ENCODE measurements at regions not wholly inside any gene's neighbourhood (a gene's known extent, or its start where the extent isn't known, plus 50 kb on each side); places are given as distances from the start of the nearest gene placed in this dataset.

DNA sequence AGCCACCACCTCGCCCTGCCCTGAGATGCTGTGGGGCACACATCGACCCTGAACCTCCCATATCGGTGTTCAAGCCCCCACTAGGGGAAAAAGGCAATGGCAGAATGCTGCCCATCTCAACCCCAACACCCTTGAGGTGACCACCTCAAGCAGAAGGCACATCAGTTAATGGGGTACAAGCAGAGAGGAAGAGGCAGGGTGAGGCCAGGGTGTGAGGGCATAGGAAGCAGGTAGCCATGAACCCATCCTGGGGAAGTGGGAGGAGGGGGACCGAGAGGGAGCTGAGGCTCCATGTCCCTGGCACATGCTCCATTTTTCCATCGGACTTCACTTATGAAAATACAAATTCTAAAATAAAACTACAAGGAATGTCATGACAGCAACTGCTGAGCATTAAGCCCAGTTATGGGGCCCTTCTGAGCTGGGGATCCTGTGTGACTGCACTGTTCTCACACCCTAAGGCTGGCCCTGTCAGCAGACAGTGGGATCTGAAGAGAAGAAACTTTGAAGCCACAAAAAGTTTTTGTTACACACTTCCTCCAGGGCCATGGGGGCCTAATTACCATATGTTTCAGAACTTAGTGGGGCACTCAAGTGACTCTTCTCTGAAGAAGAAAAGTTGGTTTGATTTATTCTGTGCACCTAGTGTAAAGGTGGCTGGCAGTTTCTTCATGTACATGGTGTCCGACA lies 68.2 kb upstream of the FAM241A start:
- no peaks in the 10 kb centered on the region for H3K27me3 ChIP-seq (ENCODE audit: insufficient read depth, low read depth, severe bottlenecking)
- no peak for DNase-seq
- TF ChIP-seq, protein P1, sequence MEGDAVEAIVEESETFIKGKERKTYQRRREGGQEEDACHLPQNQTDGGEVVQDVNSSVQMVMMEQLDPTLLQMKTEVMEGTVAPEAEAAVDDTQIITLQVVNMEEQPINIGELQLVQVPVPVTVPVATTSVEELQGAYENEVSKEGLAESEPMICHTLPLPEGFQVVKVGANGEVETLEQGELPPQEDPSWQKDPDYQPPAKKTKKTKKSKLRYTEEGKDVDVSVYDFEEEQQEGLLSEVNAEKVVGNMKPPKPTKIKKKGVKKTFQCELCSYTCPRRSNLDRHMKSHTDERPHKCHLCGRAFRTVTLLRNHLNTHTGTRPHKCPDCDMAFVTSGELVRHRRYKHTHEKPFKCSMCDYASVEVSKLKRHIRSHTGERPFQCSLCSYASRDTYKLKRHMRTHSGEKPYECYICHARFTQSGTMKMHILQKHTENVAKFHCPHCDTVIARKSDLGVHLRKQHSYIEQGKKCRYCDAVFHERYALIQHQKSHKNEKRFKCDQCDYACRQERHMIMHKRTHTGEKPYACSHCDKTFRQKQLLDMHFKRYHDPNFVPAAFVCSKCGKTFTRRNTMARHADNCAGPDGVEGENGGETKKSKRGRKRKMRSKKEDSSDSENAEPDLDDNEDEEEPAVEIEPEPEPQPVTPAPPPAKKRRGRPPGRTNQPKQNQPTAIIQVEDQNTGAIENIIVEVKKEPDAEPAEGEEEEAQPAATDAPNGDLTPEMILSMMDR (IDR thresholded peaks at IDR 0.05; ENCODE audit: low read depth, low read length), result no peak
- H3K9me3 ChIP-seq (ENCODE audit: severe bottlenecking), result no peaks in the 10 kb centered on the region
- H3K27ac ChIP-seq, result no peak overlapping the region
- H3K36me3 ChIP-seq, result no peaks in the 10 kb centered on the region
- no peak overlapping the region for H3K4me3 ChIP-seq (ENCODE audit: low read depth, low read length)

DNA sequence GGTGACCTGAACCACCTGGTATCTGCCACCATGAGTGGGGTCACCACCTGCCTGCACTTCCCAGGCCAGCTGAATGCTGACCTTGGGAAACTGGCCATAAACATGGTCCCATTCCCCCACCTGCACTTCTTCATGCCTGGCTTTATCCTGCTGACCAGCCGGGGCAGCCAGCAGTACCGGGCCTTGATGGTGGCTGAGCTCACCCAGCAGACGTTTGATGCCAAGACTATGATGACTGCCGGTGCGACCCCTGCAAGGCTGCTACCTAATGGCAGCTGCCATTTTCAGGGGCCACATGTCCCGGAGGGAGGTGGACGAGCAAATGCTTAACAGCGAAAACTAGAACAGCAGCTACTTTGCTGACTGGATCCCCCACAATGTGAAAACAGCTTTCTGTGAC lies 67.5 kb upstream of the FAM241A start:
- Histone ChIP-seq H3K36me3 (no peaks in the 10 kb centered on the region), H3K27me3 (ENCODE audit: insufficient read depth, low read depth, severe bottlenecking) (no peaks in the 10 kb centered on the region), H3K4me3 (ENCODE audit: low read depth, low read length) (no peak overlapping the region), H3K27ac (no peak overlapping the region), H3K9me3 (ENCODE audit: severe bottlenecking) (no peaks in the 10 kb centered on the region)
- no peak for DNase-seq
- TF ChIP-seq, protein P1 (IDR thresholded peaks at IDR 0.05; ENCODE audit: low read depth, low read length), result no peak

DNA sequence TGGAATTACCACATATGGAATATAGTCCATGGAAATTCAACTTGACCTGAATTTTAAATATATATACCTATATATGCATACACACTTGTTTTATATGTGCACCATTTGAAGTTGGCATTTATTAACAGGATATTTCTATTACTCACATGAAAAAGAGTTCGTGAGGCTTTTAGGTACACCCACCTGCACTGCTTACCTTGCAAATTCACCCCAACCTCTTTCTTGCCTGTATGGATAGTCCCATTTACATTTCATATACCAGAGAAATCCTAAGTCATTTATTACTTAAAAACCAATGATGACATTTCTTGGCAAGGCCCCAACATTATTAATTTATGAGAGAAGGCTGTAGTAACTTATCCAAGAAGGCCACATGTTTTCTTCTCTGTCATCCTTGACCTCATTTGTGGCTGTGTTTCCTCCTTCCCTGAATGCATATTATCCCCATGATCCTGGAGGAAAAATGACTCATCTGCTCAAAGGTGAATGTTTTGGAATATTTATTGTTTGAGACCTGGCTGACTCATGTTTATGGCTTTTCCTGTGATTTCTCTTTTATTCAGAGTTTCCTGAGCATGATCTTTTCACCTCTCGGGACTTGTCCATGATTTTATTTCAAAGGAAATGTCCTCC lies 62.2 kb upstream of the FAM241A start:
- H3K4me3 ChIP-seq (ENCODE audit: low read depth, low read length), result no peak overlapping the region
- H3K9me3 ChIP-seq (ENCODE audit: severe bottlenecking), result no peaks in the 10 kb centered on the region
- no peaks in the 10 kb centered on the region for H3K27me3 ChIP-seq (ENCODE audit: insufficient read depth, low read depth, severe bottlenecking)
- H3K27ac ChIP-seq, result no peak overlapping the region
- no peak for DNase-seq
- TF ChIP-seq, protein P1 (IDR thresholded peaks at IDR 0.05; ENCODE audit: low read depth, low read length), result no peak
- no peaks in the 10 kb centered on the region; the same call in 1 of the 2 replicates for H3K36me3 ChIP-seq

DNA sequence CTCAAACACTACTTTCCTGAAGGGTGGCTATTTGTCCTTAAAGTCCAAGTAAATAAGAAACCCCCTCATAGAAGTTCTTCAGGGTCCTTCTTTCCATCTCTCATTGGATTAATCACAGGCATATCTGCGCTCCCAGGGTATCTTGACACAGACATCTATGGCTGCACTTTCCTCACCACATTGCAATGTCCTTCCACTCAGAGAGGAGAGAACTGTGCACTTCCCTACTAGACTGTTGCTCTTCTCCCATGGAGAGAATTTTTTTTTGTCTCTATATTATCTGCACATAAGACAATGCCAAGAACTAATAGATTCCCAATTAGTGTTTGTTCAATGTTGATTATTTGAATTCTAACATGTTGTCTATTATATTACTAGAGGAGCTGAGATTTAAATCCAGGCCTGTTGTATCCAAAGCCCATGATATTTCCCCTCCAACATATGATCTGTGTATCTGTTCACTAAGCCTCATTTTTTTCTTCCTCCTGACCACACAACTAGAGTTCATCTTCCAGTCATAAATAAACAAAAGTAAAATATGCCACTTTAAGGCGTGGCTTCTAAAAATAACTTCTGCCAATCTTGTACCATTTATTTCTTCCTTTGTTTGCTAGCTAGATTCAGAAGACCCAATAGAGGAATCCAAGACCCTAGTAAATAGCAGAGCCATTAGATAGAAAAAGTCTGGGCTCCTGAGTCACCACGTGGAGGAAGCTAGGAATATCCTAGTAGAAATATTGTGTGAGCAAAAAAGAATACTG lies 61.5 kb upstream of the FAM241A start:
- Histone ChIP-seq H3K4me3 (ENCODE audit: low read depth, low read length) (no peak overlapping the region), H3K27ac (no peak overlapping the region), H3K27me3 (ENCODE audit: insufficient read depth, low read depth, severe bottlenecking) (no peaks in the 10 kb centered on the region), H3K9me3 (ENCODE audit: severe bottlenecking) (no peaks in the 10 kb centered on the region), H3K36me3 (no peaks in the 10 kb centered on the region; the same call in 1 of the 2 replicates)
- TF ChIP-seq, protein P1 (IDR thresholded peaks at IDR 0.05; ENCODE audit: low read depth, low read length), result no peak
- no peak for DNase-seq

GRCh38 chr4:112085156-112086035 lies 59.9 kb upstream of the FAM241A start:
- TF ChIP-seq, protein P1 (IDR thresholded peaks at IDR 0.05; ENCODE audit: low read depth, low read length), result no peak
- no peak overlapping the region for H3K27ac ChIP-seq
- no peaks in the 10 kb centered on the region for H3K27me3 ChIP-seq (ENCODE audit: insufficient read depth, low read depth, severe bottlenecking)
- no peaks in the 10 kb centered on the region for H3K9me3 ChIP-seq (ENCODE audit: severe bottlenecking)
- no peak for DNase-seq
- H3K36me3 ChIP-seq, result no peaks in the 10 kb centered on the region; the same call in 1 of the 2 replicates
- H3K4me3 ChIP-seq (ENCODE audit: low read depth, low read length), result no peak overlapping the region

All from WERI-Rb-1 (cell line).